GM12865 (cell line): ENCODE measurements at regions not wholly inside any gene's neighbourhood (a gene's known extent, or its start where the extent isn't known, plus 50 kb on each side); places are given as distances from the start of the nearest gene placed in this dataset.

Source experiments
- DNase-seq: peaks from one replicate; pipeline ENCODE4 v3.0.0; 2010; ENCODE audit warnings: low read depth
- H3K4me3 ChIP-seq: 2 replicates; pipeline ENCODE4 v1.5.1; 2011; ENCODE audit warnings: mild to moderate bottlenecking, low read depth, low read length, control low read depth
- TF ChIP-seq, protein P1 (sequence below): IDR thresholded peaks from 2 replicates; pipeline ENCODE4 v1.5.1; 2011; ENCODE audit warnings: low read length, control low read depth, low read depth, inconsistent platforms; ENCODE audit not compliant: insufficient read depth; ENCODE audit errors: missing control alignments

DNA sequence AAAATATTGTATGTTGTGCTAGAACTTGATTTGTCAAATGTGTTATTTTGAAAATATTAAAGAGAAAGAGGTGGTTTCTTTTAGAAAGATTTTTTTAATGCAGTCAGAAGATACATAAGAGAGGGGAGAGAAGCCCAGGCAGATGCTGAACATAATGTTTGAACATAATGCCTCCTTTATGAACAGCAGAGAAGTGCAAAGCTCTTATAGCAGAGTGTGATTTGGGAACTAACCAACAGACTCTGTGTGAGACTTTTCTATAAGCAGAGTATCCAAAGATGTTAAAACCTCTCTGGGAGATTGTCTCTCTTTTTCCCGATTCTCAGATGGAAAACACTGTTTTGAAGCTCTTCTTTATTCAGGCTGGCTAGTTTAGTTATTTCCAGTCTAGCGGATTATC, 1274.1 kb upstream of the SPRY2 start:
- no peak overlapping the region for H3K4me3 ChIP-seq
- TF ChIP-seq, protein P1, sequence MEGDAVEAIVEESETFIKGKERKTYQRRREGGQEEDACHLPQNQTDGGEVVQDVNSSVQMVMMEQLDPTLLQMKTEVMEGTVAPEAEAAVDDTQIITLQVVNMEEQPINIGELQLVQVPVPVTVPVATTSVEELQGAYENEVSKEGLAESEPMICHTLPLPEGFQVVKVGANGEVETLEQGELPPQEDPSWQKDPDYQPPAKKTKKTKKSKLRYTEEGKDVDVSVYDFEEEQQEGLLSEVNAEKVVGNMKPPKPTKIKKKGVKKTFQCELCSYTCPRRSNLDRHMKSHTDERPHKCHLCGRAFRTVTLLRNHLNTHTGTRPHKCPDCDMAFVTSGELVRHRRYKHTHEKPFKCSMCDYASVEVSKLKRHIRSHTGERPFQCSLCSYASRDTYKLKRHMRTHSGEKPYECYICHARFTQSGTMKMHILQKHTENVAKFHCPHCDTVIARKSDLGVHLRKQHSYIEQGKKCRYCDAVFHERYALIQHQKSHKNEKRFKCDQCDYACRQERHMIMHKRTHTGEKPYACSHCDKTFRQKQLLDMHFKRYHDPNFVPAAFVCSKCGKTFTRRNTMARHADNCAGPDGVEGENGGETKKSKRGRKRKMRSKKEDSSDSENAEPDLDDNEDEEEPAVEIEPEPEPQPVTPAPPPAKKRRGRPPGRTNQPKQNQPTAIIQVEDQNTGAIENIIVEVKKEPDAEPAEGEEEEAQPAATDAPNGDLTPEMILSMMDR, result no peak
- no peak for DNase-seq

DNA sequence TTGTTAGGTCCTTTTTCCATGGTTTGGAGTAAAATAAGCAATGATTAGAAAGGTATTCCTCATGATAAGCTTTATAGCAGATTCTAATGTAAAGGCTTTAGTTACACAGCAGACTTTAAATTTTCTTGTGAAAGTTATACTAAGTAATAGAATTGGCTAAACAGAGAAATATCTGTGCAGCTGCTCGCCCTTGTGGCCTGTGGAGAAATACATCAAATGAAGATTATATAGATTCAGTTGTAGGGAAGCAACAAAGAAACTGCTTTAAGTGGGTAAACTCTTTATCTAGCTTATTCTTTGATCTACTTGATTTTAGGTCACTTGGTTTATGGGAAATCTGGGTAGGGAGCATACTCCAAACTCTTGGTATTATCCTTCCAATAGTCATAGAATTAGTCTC, 1269.7 kb upstream of the SPRY2 start:
- no peak for DNase-seq
- H3K4me3 ChIP-seq, result no peak overlapping the region
- TF ChIP-seq, protein P1, result no peak

DNA sequence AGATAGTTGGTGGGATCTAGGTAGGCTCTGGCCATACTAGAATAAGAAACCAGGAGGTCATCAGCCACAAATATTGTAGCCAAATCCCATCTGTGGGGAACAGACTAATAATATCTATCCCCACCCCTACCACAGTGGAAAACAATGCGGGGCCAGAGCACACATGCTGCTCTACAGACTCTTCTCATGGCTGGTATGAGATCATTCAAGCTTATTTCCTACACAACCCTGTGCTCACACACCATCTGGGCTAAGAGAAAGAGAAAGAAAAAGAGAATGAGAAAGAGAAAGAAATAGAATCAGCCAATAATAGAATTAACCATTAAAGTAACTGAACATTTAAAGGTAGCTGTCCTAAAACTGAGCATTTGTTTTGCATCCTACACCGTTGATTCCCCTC, 1268.4 kb upstream of the SPRY2 start:
- H3K4me3 ChIP-seq, result no peak overlapping the region
- TF ChIP-seq, protein P1, result no peak
- DNase-seq, result no peak

DNA sequence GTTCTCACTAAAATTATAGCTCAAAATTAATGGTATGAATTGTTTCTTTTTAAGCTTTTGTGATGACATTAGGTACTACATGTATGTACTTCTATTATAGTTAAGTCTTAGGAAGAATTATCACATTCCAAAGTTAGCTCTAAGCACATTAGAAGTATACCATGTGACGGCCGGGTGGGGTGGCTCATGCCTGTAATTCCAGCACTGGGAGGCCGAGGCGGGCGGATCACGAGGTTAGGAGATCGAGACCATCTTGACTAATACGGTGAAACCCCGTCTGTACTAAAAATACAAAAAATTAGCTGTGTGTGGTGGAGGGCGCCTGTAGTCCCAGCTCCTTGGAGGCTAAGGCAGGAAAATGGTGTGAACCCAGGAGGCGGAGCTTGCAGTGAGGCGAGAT, 1265.1 kb upstream of the SPRY2 start:
- TF ChIP-seq, protein P1, result no peak
- H3K4me3 ChIP-seq, result no peak overlapping the region
- DNase-seq, result no peak

DNA sequence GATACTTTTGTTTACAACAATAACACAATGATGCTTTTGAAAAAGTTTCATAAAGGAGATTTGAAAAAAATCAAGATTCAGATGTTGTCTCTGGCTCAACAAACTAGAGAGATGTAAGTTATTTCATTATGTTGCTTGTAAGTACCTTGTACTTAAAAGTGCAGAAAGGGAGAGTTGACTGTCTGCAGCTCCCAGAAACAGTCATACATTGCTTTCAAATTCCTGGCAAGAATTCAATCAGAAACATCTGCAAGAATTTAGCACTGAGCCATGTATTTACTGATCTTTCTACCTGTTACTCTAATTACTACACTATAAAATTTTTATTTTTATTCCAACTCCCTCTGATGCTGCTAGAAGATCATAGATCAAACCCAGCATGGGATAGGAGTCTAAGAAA, 1261.3 kb upstream of the SPRY2 start:
- no peak overlapping the region for H3K4me3 ChIP-seq
- TF ChIP-seq, protein P1, result no peak
- no peak for DNase-seq

DNA sequence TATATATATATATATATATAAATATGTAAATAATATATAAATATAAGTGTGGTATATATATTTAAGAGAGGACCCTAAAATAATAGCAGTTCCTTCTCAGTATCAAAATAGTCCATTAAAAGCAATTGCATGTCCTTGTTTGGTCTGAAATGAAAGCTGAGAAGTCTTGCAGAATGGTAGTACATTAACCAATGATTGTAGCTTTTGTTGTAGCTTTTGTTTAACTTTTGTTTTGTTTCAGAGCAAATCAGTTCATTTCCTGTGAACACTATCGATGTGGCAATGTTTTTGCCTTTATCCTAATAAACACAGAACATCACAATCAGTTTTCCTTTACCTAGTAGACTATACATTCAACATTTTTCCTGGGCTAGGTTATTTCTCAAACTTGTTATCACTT, 1256.2 kb upstream of the SPRY2 start:
- no peak for DNase-seq
- TF ChIP-seq, protein P1, result no peak
- no peak overlapping the region for H3K4me3 ChIP-seq

DNA sequence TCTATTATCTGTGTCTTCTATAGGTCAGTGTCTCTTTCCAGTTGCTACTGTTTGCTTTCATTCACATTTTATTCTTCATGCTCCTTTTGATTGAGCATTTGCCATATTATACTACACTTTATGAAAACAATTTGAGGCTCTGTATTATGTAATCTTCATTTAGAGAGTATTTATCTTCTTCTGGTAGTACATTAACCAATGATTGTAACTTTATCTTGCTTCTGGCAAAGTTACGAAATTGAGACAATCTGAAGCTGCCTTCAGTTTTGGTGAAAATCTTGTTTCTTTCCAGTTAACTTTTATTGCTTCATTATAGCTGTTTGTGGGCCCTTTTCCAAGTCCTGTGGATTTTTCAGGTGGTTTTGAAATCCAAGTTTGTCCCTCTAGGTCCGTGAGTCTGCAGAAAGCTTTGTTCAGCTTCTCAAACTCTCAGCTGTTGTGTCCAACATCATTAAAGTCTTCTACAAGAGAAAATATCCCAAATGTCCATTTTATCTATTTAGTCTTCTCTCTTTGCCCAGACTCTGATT, 1255.4 kb upstream of the SPRY2 start:
- DNase-seq, result no peak
- TF ChIP-seq, protein P1, result no peak
- H3K4me3 ChIP-seq, result no peak overlapping the region
